Nephron (organoid): ENCODE measurements at regions not wholly inside any gene's neighbourhood (a gene's known extent, or its start where the extent isn't known, plus 50 kb on each side); places are given as distances from the start of the nearest gene placed in this dataset.

Experiments used
- H3K27ac Mint-ChIP-seq, 3 experiments: 2 replicates each; pipeline ENCODE4 v1.8.0; 2020; ENCODE audit warnings: mixed read lengths in 3 of 3, mild to moderate bottlenecking in 2 of 3, moderate library complexity in 1 of 3
- H3K27me3 Mint-ChIP-seq: 2 replicates; pipeline ENCODE4 v1.8.0; 2021; ENCODE audit warnings: low read depth, mild to moderate bottlenecking, moderate library complexity, mixed read lengths
- H3K36me3 Mint-ChIP-seq: 2 replicates; pipeline ENCODE4 v1.8.0; 2020; ENCODE audit warnings: low read depth, mixed read lengths
- H3K4me1 Mint-ChIP-seq: 2 replicates; pipeline ENCODE4 v1.8.0; 2020; ENCODE audit warnings: mixed read lengths
- H3K4me3 Mint-ChIP-seq, 3 experiments: 2 replicates each; pipeline ENCODE4 v1.8.0; 2020; ENCODE audit warnings: mild to moderate bottlenecking in 3 of 3, mixed read lengths in 3 of 3, moderate library complexity in 2 of 3
- H3K9me3 Mint-ChIP-seq: 2 replicates; pipeline ENCODE4 v1.8.0; 2020; ENCODE audit warnings: mixed read lengths
- CTCF ChIP-seq, 3 experiments: fragments of 200-600 bp; sonication (generic); IDR thresholded peaks; one replicate each; pipeline ENCODE4 v1.5.0; 2021; ENCODE audit warnings: antibody characterized with exemption in 3 of 3; ENCODE audit not compliant: unreplicated experiment in 3 of 3

- Mint-ChIP-seq H3K36me3 (no peaks in the 10 kb centered on the region), H3K27me3 (no peaks in the 10 kb centered on the region), H3K27ac (no peak overlapping the region), H3K4me1 (no peaks in the 10 kb centered on the region), H3K9me3 (peaks cover 4% of the 10 kb centered on the region), H3K4me3 (no peak overlapping the region)
- TF ChIP-seq CTCF (IDR thresholded peaks at IDR 0.05; ENCODE audit: unreplicated experiment in 3 of 3) = no peak
Measured at GRCh38 chr13:54373211-54373610, 1344.6 kb downstream of the OLFM4 start.

GRCh38 chr13:54379461-54379860 lies 1350.8 kb downstream of the OLFM4 start:
- no peaks in the 10 kb centered on the region for H3K4me1 Mint-ChIP-seq
- no peak for TF ChIP-seq CTCF (IDR thresholded peaks at IDR 0.05; ENCODE audit: unreplicated experiment in 3 of 3)
- H3K27me3 Mint-ChIP-seq = no peaks in the 10 kb centered on the region
- no peaks in the 10 kb centered on the region for H3K9me3 Mint-ChIP-seq
- no peak overlapping the region for H3K27ac Mint-ChIP-seq
- H3K4me3 Mint-ChIP-seq = no peak overlapping the region
- no peaks in the 10 kb centered on the region for H3K36me3 Mint-ChIP-seq

GRCh38 chr13:54383604-54384003 lies 1355.0 kb downstream of the OLFM4 start:
- Mint-ChIP-seq H3K36me3 (no peaks in the 10 kb centered on the region), H3K27ac (no peak overlapping the region), H3K4me1 (no peaks in the 10 kb centered on the region), H3K9me3 (peaks cover 7% of the 10 kb centered on the region), H3K4me3 (no peak overlapping the region), H3K27me3 (no peaks in the 10 kb centered on the region)
- TF ChIP-seq CTCF (IDR thresholded peaks at IDR 0.05; ENCODE audit: unreplicated experiment in 3 of 3) = no peak

GRCh38 chr13:54387625-54388024 lies 1359.0 kb downstream of the OLFM4 start:
- Mint-ChIP-seq H3K27ac (no peak overlapping the region), H3K4me1 (no peaks in the 10 kb centered on the region), H3K9me3 (peaks cover 13% of the 10 kb centered on the region), H3K36me3 (no peaks in the 10 kb centered on the region), H3K27me3 (no peaks in the 10 kb centered on the region), H3K4me3 (no peak overlapping the region)
- no peak for TF ChIP-seq CTCF (IDR thresholded peaks at IDR 0.05; ENCODE audit: unreplicated experiment in 3 of 3)

GRCh38 chr13:54390841-54391240 lies 1362.2 kb downstream of the OLFM4 start:
- Mint-ChIP-seq H3K27ac (no peak overlapping the region), H3K4me1 (no peaks in the 10 kb centered on the region), H3K27me3 (no peaks in the 10 kb centered on the region), H3K4me3 (no peak overlapping the region), H3K36me3 (no peaks in the 10 kb centered on the region), H3K9me3 (peaks cover 13% of the 10 kb centered on the region)
- no peak for TF ChIP-seq CTCF (IDR thresholded peaks at IDR 0.05; ENCODE audit: unreplicated experiment in 3 of 3)

DNA sequence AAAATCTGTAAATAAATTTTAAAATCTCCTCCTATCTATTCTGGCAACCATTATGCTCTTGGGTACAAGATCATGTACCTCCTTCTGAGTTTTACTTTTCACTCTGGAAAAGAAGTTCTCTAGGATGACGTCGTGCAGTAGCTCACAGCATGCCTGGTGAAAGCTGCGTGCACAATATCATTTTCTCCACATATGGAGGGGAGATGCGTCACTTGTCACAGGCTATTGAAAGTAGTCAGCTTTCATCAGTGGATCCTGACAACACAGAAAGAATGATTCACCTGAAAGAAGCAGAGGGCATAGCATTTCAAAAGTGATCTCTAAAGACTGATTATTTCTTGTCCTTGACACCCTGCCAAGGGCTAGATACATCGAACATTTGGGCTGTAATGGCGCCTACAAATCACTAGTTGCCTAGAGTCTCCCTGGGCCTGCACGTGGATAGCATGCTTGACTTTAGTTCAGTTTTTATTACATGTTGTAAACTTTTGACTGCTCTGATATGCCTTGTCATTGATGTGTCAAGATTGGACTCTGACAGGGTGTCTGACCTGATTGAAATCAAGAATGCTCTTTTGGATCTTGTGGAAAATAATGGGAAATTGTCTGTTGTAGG lies 1365.6 kb downstream of the OLFM4 start:
- Mint-ChIP-seq H3K36me3 (no peaks in the 10 kb centered on the region), H3K27ac (no peak overlapping the region), H3K4me3 (no peak overlapping the region), H3K9me3 (peaks cover 4% of the 10 kb centered on the region), H3K27me3 (no peaks in the 10 kb centered on the region), H3K4me1 (no peaks in the 10 kb centered on the region)
- no peak for TF ChIP-seq CTCF (IDR thresholded peaks at IDR 0.05; ENCODE audit: unreplicated experiment in 3 of 3)
